MM.1S (cell line): ENCODE measurements at regions not wholly inside any gene's neighbourhood (a gene's known extent, or its start where the extent isn't known, plus 50 kb on each side); places are given as distances from the start of the nearest gene placed in this dataset.

Source experiments
- DNase-seq: peaks from one replicate; pipeline ENCODE4 v3.0.0-alpha.2; 2015
- H2AFZ ChIP-seq: fragments of 300-600 bp; sonication (generic); 2 replicates; pipeline ENCODE4 v1.6.0; 2016; ENCODE audit warnings: antibody characterized with exemption, low read length
- H3F3A ChIP-seq: fragments of 300-600 bp; sonication (generic); 2 replicates; pipeline ENCODE4 v1.6.1; 2016; ENCODE audit warnings: mild to moderate bottlenecking, antibody characterized with exemption, low read length, moderate library complexity, mixed read lengths; ENCODE audit not compliant: insufficient read depth
- H3K27ac ChIP-seq: fragments of 300-600 bp; sonication (generic); 2 replicates; pipeline ENCODE4 v1.5.1; 2016; ENCODE audit warnings: mild to moderate bottlenecking, low read length
- H3K27me3 ChIP-seq: fragments of 300-600 bp; sonication (generic); replicated peaks from 2 replicates; pipeline ENCODE4 v1.6.0; 2016; ENCODE audit warnings: low read length; ENCODE audit not compliant: insufficient read depth
- H3K36me3 ChIP-seq: fragments of 300-600 bp; sonication (generic); replicated peaks from 2 replicates; pipeline ENCODE4 v1.6.1; 2016; ENCODE audit warnings: mild to moderate bottlenecking, low read length, mixed read lengths; ENCODE audit not compliant: insufficient read depth
- H3K4me1 ChIP-seq: fragments of 300-600 bp; sonication (generic); 2 replicates; pipeline ENCODE4 v1.6.1; 2016; ENCODE audit warnings: low read length, mixed read lengths
- H3K4me2 ChIP-seq: fragments of 300-600 bp; sonication (generic); 2 replicates; pipeline ENCODE4 v1.6.0; 2016; ENCODE audit warnings: low read depth, low read length
- H3K4me3 ChIP-seq: fragments of 300-600 bp; sonication (generic); 2 replicates; pipeline ENCODE4 v1.5.1; 2016; ENCODE audit warnings: low read length, mixed read lengths
- H3K79me2 ChIP-seq: fragments of 300-600 bp; sonication (generic); 2 replicates; pipeline ENCODE4 v1.6.1; 2016; ENCODE audit warnings: mixed run types, low read length, mixed read lengths
- H3K9ac ChIP-seq: fragments of 300-600 bp; sonication (generic); 2 replicates; pipeline ENCODE4 v1.6.1; 2016; ENCODE audit warnings: low read length, mixed read lengths
- H3K9me2 ChIP-seq: fragments of 300-600 bp; sonication (generic); replicated peaks from 2 replicates; pipeline ENCODE4 v1.6.1; 2016; ENCODE audit warnings: mild to moderate bottlenecking, low read length, mixed read lengths; ENCODE audit not compliant: insufficient read depth
- H3K9me3 ChIP-seq: fragments of 300-600 bp; sonication (generic); replicated peaks from 2 replicates; pipeline ENCODE4 v1.6.1; 2016; ENCODE audit warnings: mild to moderate bottlenecking, low read length, mixed read lengths; ENCODE audit not compliant: insufficient read depth
- H4K20me1 ChIP-seq: fragments of 300-600 bp; sonication (generic); 2 replicates; pipeline ENCODE4 v1.6.1; 2016; ENCODE audit warnings: mild to moderate bottlenecking, low read length, moderate library complexity, mixed read lengths; ENCODE audit not compliant: insufficient read depth
- EZH2 ChIP-seq: fragments of 300-600 bp; sonication (generic); optimal IDR thresholded peaks from 2 replicates; pipeline ENCODE3; 2017; ENCODE audit warnings: low read depth, mild to moderate bottlenecking, antibody characterized with exemption, low read length, mixed read lengths
- EZH2phosphoT487 ChIP-seq: fragments of 300-600 bp; sonication (generic); IDR thresholded peaks from 2 replicates; pipeline ENCODE4 v1.6.1; 2018; ENCODE audit warnings: antibody characterized with exemption, low read length
- TF ChIP-seq, protein P1 (sequence below): fragments of 300-600 bp; sonication (generic); IDR thresholded peaks from 2 replicates; pipeline ENCODE4 v1.5.1; 2016; ENCODE audit warnings: antibody characterized with exemption, low read length, mixed read lengths

- no peak for TF ChIP-seq EZH2
- TF ChIP-seq, protein P1, sequence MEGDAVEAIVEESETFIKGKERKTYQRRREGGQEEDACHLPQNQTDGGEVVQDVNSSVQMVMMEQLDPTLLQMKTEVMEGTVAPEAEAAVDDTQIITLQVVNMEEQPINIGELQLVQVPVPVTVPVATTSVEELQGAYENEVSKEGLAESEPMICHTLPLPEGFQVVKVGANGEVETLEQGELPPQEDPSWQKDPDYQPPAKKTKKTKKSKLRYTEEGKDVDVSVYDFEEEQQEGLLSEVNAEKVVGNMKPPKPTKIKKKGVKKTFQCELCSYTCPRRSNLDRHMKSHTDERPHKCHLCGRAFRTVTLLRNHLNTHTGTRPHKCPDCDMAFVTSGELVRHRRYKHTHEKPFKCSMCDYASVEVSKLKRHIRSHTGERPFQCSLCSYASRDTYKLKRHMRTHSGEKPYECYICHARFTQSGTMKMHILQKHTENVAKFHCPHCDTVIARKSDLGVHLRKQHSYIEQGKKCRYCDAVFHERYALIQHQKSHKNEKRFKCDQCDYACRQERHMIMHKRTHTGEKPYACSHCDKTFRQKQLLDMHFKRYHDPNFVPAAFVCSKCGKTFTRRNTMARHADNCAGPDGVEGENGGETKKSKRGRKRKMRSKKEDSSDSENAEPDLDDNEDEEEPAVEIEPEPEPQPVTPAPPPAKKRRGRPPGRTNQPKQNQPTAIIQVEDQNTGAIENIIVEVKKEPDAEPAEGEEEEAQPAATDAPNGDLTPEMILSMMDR, result no peak
- H3K9me3 ChIP-seq, result no peaks in the 10 kb centered on the region
- no peaks in the 10 kb centered on the region for H3F3A ChIP-seq
- no peak overlapping the region for H3K4me3 ChIP-seq
- H3K36me3 ChIP-seq, result no peaks in the 10 kb centered on the region
- no peaks in the 10 kb centered on the region for H3K4me1 ChIP-seq
- H3K4me2 ChIP-seq, result no peak overlapping the region
- H2AFZ ChIP-seq, result no peak overlapping the region
- H4K20me1 ChIP-seq, result no peaks in the 10 kb centered on the region
- no peaks in the 10 kb centered on the region for H3K79me2 ChIP-seq
- H3K9me2 ChIP-seq, result no peaks in the 10 kb centered on the region
- DNase-seq, result no peak
- no peaks in the 10 kb centered on the region for H3K27me3 ChIP-seq
- no peak overlapping the region for H3K27ac ChIP-seq
- H3K9ac ChIP-seq, result no peak overlapping the region
These were observed 119.5 kb upstream of the FOXA2 start for GRCh38 chr20:22703843-22704242.

GRCh38 chr20:22711971-22712755, 127.8 kb upstream of the FOXA2 start:
- Histone ChIP-seq H3K4me2 (no peak overlapping the region), H4K20me1 (no peaks in the 10 kb centered on the region), H3K9me2 (no peaks in the 10 kb centered on the region), H3K27ac (no peak overlapping the region), H3K36me3 (no peaks in the 10 kb centered on the region), H3K9ac (no peak overlapping the region), H3K4me1 (no peaks in the 10 kb centered on the region), H2AFZ (no peak overlapping the region), H3K4me3 (no peak overlapping the region), H3K27me3 (no peaks in the 10 kb centered on the region), H3K9me3 (no peaks in the 10 kb centered on the region), H3F3A (no peaks in the 10 kb centered on the region), H3K79me2 (no peaks in the 10 kb centered on the region)
- no peak for TF ChIP-seq EZH2
- TF ChIP-seq, protein P1, result no peak
- no peak for DNase-seq

DNA sequence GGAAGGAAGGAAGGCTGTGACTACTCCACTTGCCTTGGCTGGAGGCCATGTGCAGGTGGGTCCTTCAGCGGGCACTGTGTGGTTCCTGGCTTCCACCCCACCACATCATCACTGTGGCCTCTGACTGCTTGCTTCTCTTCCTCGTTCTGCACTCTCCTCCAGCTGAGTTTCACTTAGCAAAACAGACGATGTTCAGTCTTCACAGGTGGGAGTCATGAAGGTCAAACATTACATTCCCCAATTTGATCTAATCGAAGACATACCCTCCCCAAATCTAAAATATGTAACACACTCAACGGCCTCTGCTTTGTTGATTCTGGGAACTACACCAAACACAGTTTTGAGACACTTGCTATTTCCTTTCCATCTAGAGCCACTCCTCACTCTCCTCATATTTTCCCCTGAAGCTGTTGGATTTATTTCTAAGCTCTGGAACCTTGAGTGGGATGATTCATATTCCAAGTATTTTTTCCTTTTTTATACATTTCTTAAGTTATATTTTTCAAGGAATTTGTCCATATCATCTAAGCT, 132.5 kb upstream of the FOXA2 start:
- no peak overlapping the region for H3K4me2 ChIP-seq
- DNase-seq, result no peak

More for the DNA sequence above, 132.5 kb upstream of the FOXA2 start:
- Histone ChIP-seq H3F3A (no peaks in the 10 kb centered on the region), H3K4me1 (no peaks in the 10 kb centered on the region), H3K4me3 (no peak overlapping the region), H2AFZ (no peak overlapping the region), H3K27me3 (no peaks in the 10 kb centered on the region), H3K9ac (no peak overlapping the region), H4K20me1 (no peaks in the 10 kb centered on the region), H3K9me3 (no peaks in the 10 kb centered on the region), H3K9me2 (no peaks in the 10 kb centered on the region), H3K27ac (no peak overlapping the region), H3K36me3 (no peaks in the 10 kb centered on the region), H3K79me2 (no peaks in the 10 kb centered on the region)
- no peak for TF ChIP-seq EZH2
- TF ChIP-seq, protein P1, result no peak
- TF ChIP-seq EZH2phosphoT487, result no peak
